CD14-positive monocyte (primary cell): ENCODE measurements at regions not wholly inside any gene's neighbourhood (a gene's known extent, or its start where the extent isn't known, plus 50 kb on each side); places are given as distances from the start of the nearest gene placed in this dataset.

Experiments
- DNase-seq, 3 donors: peaks; one replicate each; pipeline ENCODE4 v3.0.0-alpha.2; 2011 to 2022
- H2AFZ ChIP-seq: 2 replicates; pipeline ENCODE4 v1.6.0; 2012; ENCODE audit warnings: mild to moderate bottlenecking, low read depth, low read length, inconsistent platforms; ENCODE audit not compliant: insufficient read depth, poor library complexity, severe bottlenecking
- H3K27ac ChIP-seq, 2 donors: 1 replicate in 1 of 2; 2 replicates in 1 of 2; pipeline ENCODE4 v1.5.1; 2012 to 2013; ENCODE audit warnings: low read length in 2 of 2, control low read depth in 1 of 2, inconsistent platforms in 1 of 2, low read depth in 1 of 2, mild to moderate bottlenecking in 1 of 2
- H3K27me3 ChIP-seq, 2 donors: one replicate each; pipeline versions ENCODE4 v1.6.0 to v1.6.1; 2011 to 2013; ENCODE audit warnings: low read length in 2 of 2; ENCODE audit not compliant: control insufficient read depth in 2 of 2, insufficient read depth in 2 of 2
- H3K36me3 ChIP-seq, 2 donors: replicated peaks in 1 of 2; 1 replicate in 1 of 2; 2 replicates in 1 of 2; pipeline versions ENCODE4 v1.5.1 to v1.6.1; 2012 to 2013; ENCODE audit warnings: low read length in 2 of 2, control low read depth in 1 of 2, inconsistent platforms in 1 of 2, mild to moderate bottlenecking in 1 of 2; ENCODE audit not compliant: insufficient read depth in 2 of 2, control insufficient read depth in 1 of 2
- H3K4me1 ChIP-seq, 2 donors: 1 replicate in 1 of 2; 2 replicates in 1 of 2; pipeline versions ENCODE4 v1.5.1 to v1.6.1; 2012 to 2013; ENCODE audit warnings: low read length in 2 of 2, control low read depth in 1 of 2, inconsistent platforms in 1 of 2, mild to moderate bottlenecking in 1 of 2, moderate library complexity in 1 of 2; ENCODE audit not compliant: insufficient read depth in 2 of 2, control insufficient read depth in 1 of 2
- H3K4me2 ChIP-seq: replicated peaks from 2 replicates; pipeline ENCODE3; 2012; ENCODE audit warnings: low read length, moderate library complexity, mild to moderate bottlenecking; ENCODE audit not compliant: poor library complexity, severe bottlenecking; ENCODE audit errors: extremely low read depth
- H3K4me3 ChIP-seq, 3 experiments: fragments of 200-600 bp in 1 of 3; sonication (generic) in 1 of 3; replicated peaks in 1 of 3; 1 replicate in 2 of 3; 2 replicates in 1 of 3; pipeline ENCODE4 v1.5.1; 2011 to 2013; ENCODE audit warnings: low read length in 3 of 3, mild to moderate bottlenecking in 3 of 3, control low read depth in 2 of 3, low read depth in 2 of 3, inconsistent platforms in 1 of 3, moderate library complexity in 1 of 3
- H3K79me2 ChIP-seq: 2 replicates; pipeline ENCODE4 v1.6.0; 2012; ENCODE audit warnings: mild to moderate bottlenecking, control low read depth, inconsistent platforms, low read length, moderate library complexity; ENCODE audit not compliant: insufficient read depth
- H3K9ac ChIP-seq: 2 replicates; pipeline ENCODE4 v1.6.0; 2017; ENCODE audit warnings: low read length, mild to moderate bottlenecking; ENCODE audit not compliant: insufficient read depth, poor library complexity, severe bottlenecking
- H3K9me3 ChIP-seq, 2 donors: replicated peaks in 1 of 2; 1 replicate in 1 of 2; 2 replicates in 1 of 2; pipeline versions ENCODE4 v1.5.1 to v1.6.1; 2012 to 2013; ENCODE audit warnings: low read length in 2 of 2, control low read depth in 1 of 2; ENCODE audit not compliant: control insufficient read depth in 1 of 2, insufficient read depth in 1 of 2
- H4K20me1 ChIP-seq: 2 replicates; pipeline ENCODE4 v1.6.0; 2012; ENCODE audit warnings: mild to moderate bottlenecking, low read length, control low read depth, moderate library complexity; ENCODE audit not compliant: insufficient read depth
- H3K27ac Mint-ChIP-seq, 7 donors: one replicate each; pipeline ENCODE4 v1.8.0; 2020; ENCODE audit warnings: mild to moderate bottlenecking in 7 of 7, mixed read lengths in 7 of 7, moderate library complexity in 6 of 7, inconsistent platforms in 2 of 7
- H3K27me3 Mint-ChIP-seq, 3 donors: one replicate each; pipeline ENCODE4 v1.8.0; 2021 to 2022; ENCODE audit warnings: low read depth in 3 of 3, mild to moderate bottlenecking in 3 of 3, mixed read lengths in 3 of 3, moderate library complexity in 3 of 3, inconsistent platforms in 1 of 3
- H3K36me3 Mint-ChIP-seq, 2 donors: one replicate each; pipeline ENCODE4 v1.8.0; 2020; ENCODE audit warnings: mixed read lengths in 2 of 2, inconsistent platforms in 1 of 2, mild to moderate bottlenecking in 1 of 2
- H3K4me1 Mint-ChIP-seq: one replicate; pipeline ENCODE4 v1.8.0; 2020; ENCODE audit warnings: mild to moderate bottlenecking, mixed read lengths
- H3K4me3 Mint-ChIP-seq, 2 donors: one replicate each; pipeline ENCODE4 v1.8.0; 2020; ENCODE audit warnings: mild to moderate bottlenecking in 2 of 2, mixed read lengths in 2 of 2, moderate library complexity in 1 of 2
- H3K9me3 Mint-ChIP-seq, 7 donors: one replicate each; pipeline ENCODE4 v1.8.0; 2020 to 2022; ENCODE audit warnings: mixed read lengths in 7 of 7, mild to moderate bottlenecking in 6 of 7, moderate library complexity in 6 of 7, inconsistent platforms in 2 of 7
- CTCF ChIP-seq: fragments of 200-600 bp; IDR thresholded peaks from one replicate; pipeline ENCODE4 v1.8.0; 2022; ENCODE audit warnings: antibody characterized with exemption, mild to moderate bottlenecking
- WGBS: methylation state at CpG from one replicate; pipeline ENCODE4 v1.1.5; 2013; ENCODE audit warnings: missing lambda C conversion rate; ENCODE audit not compliant: insufficient coverage; 5-methylcytosine and 5-hydroxymethylcytosine counted together
- intact Hi-C, 2 donors: fragments of 100-400 bp; cut with micrococcal nuclease; formaldehyde crosslinking; loops; one replicate each; pipeline versions ENCODE4 v1.15.0 to v1.15.1; 2023

- H3K4me1 ChIP-seq = no peaks in the 10 kb centered on the region
- H3K27me3 ChIP-seq = no peaks in the 10 kb centered on the region
- no peaks in the 10 kb centered on the region for H3K9me3 ChIP-seq
- peaks cover 1 to 9% (median 2%) of the 10 kb centered on the region in 7 donors for H3K9me3 Mint-ChIP-seq
- no peaks in the 10 kb centered on the region for H4K20me1 ChIP-seq
- intact Hi-C loops = no loop called here
- no peak for TF ChIP-seq CTCF
- peaks cover 0 to 1% (median 0%) of the 10 kb centered on the region in 3 donors for H3K27me3 Mint-ChIP-seq
- no peak overlapping the region for H3K4me2 ChIP-seq
- no peaks in the 10 kb centered on the region for H3K79me2 ChIP-seq
- H3K36me3 ChIP-seq = no peaks in the 10 kb centered on the region
- no peak overlapping the region for H3K9ac ChIP-seq
- H3K4me1 Mint-ChIP-seq = no peaks in the 10 kb centered on the region
- H3K36me3 Mint-ChIP-seq = no peaks in the 10 kb centered on the region
- no peak overlapping the region for H3K27ac Mint-ChIP-seq
- H3K4me3 ChIP-seq = no peak overlapping the region
- H2AFZ ChIP-seq = no peak overlapping the region
- H3K4me3 Mint-ChIP-seq = no peak overlapping the region
- DNase-seq = no peak
- no CpG with 5 or more reads among the region's 2 CpGs for WGBS
- H3K27ac ChIP-seq = no peak overlapping the region
These were observed 565.0 kb downstream of the FGF9 start for GRCh38 chr13:22235950-22236290.

- H3K36me3 Mint-ChIP-seq = no peaks in the 10 kb centered on the region
- no peaks in the 10 kb centered on the region for H3K36me3 ChIP-seq
- H3K9me3 Mint-ChIP-seq = peaks cover 0 to 8% (median 4%) of the 10 kb centered on the region in 7 donors
- H3K79me2 ChIP-seq = no peaks in the 10 kb centered on the region
- H3K27me3 Mint-ChIP-seq = peaks cover 0 to 5% (median 5%) of the 10 kb centered on the region in 3 donors
- no peak overlapping the region for H3K27ac ChIP-seq
- H3K4me2 ChIP-seq = no peak overlapping the region
- H2AFZ ChIP-seq = no peak overlapping the region
- H3K9me3 ChIP-seq = no peaks in the 10 kb centered on the region
- H3K4me3 ChIP-seq = no peak overlapping the region
- H3K27ac Mint-ChIP-seq = peak overlapping the region in 1 of 7 donors; percentile 2
- no peak for TF ChIP-seq CTCF
- no peak for DNase-seq
- H3K4me1 Mint-ChIP-seq = no peaks in the 10 kb centered on the region
- no peaks in the 10 kb centered on the region for H4K20me1 ChIP-seq
- H3K27me3 ChIP-seq = no peaks in the 10 kb centered on the region
- no peak overlapping the region for H3K4me3 Mint-ChIP-seq
- 86% methylated on average over 3 of the region's 4 CpGs for WGBS
- H3K4me1 ChIP-seq = no peaks in the 10 kb centered on the region
- intact Hi-C loops = no loop called here
- no peak overlapping the region for H3K9ac ChIP-seq
These were observed 567.4 kb downstream of the FGF9 start for GRCh38 chr13:22238269-22238668.
